Uterus (tissue), 3 donors: ENCODE measurements at regions not wholly inside any gene's neighbourhood (a gene's known extent, or its start where the extent isn't known, plus 50 kb on each side); places are given as distances from the start of the nearest gene placed in this dataset.
"Not testable (repeated sequence)": the region's sequence is repeated elsewhere in the genome, so short reads cannot be mapped to it uniquely, and the experiment has no call there.

Experiments used
- DNase-seq, 2 donors: peaks; one replicate each; pipeline ENCODE4 v3.0.0-alpha.2; 2019 to 2020
- H3K27ac ChIP-seq, 2 donors: fragments of 200-600 bp; sonication (generic); 1 replicate in 1 of 2; 2 replicates in 1 of 2; pipeline ENCODE4 v1.5.1; 2016 to 2018
- H3K27me3 ChIP-seq, 2 donors: fragments of 200-600 bp; sonication (generic); one replicate each; pipeline ENCODE4 v1.5.1; 2018 to 2019; ENCODE audit warnings: control low read depth in 1 of 2
- H3K36me3 ChIP-seq, 2 donors: fragments of 200-600 bp; sonication (generic); one replicate each; pipeline ENCODE4 v1.5.1; 2019; ENCODE audit warnings: control low read depth in 1 of 2
- H3K4me1 ChIP-seq, 2 donors: fragments of 200-600 bp; sonication (generic); one replicate each; pipeline ENCODE4 v1.5.1; 2018 to 2019; ENCODE audit warnings: control low read depth in 1 of 2
- H3K4me3 ChIP-seq, 2 donors: fragments of 200-600 bp; sonication (generic); 1 replicate in 1 of 2; 2 replicates in 1 of 2; pipeline ENCODE4 v1.5.1; 2018 to 2019; ENCODE audit warnings: mild to moderate bottlenecking in 1 of 2
- H3K9me3 ChIP-seq, 2 donors: fragments of 200-600 bp; sonication (generic); one replicate each; pipeline ENCODE4 v1.5.1; 2019; ENCODE audit warnings: control low read depth in 1 of 2
- CTCF ChIP-seq, 4 experiments: fragments of 200-600 bp in 2 of 4; fragments of 450-650 bp in 2 of 4; sonication (generic) in 2 of 4; IDR thresholded peaks; one replicate each; pipeline ENCODE4 v1.5.1; 2016 to 2019; ENCODE audit warnings: antibody characterized with exemption in 4 of 4, mild to moderate bottlenecking in 2 of 4, moderate library complexity in 1 of 4
- POLR2A ChIP-seq, 2 donors: fragments of 450-650 bp; IDR thresholded peaks; one replicate each; pipeline ENCODE4 v1.6.1; 2016; ENCODE audit warnings: antibody characterized with exemption in 2 of 2, mild to moderate bottlenecking in 1 of 2, moderate library complexity in 1 of 2
- intact Hi-C: fragments of 100-400 bp; cut with DNase I; formaldehyde crosslinking; loops from one replicate; pipeline ENCODE4 v1.15.1; 2023; ENCODE audit warnings: low total_unique reads
- donor health status: DM: yes; HTN: yes; CAD: no.

GRCh38 chr5:88647901-88648300 lies 235.1 kb downstream of the MEF2C start:
- intact Hi-C loops, result no loop called here
- no peaks in the 10 kb centered on the region for H3K27me3 ChIP-seq
- TF ChIP-seq CTCF (IDR thresholded peaks at IDR 0.05), result no peak
- H3K36me3 ChIP-seq, result no peaks in the 10 kb centered on the region
- no peak overlapping the region for H3K27ac ChIP-seq
- DNase-seq, result no peak
- no peaks in the 10 kb centered on the region for H3K4me1 ChIP-seq
- H3K4me3 ChIP-seq, result no peak overlapping the region
- H3K9me3 ChIP-seq, result no peaks in the 10 kb centered on the region

GRCh38 chr5:88646866-88647265 lies 236.1 kb downstream of the MEF2C start:
- Histone ChIP-seq H3K36me3 (no peaks in the 10 kb centered on the region), H3K4me1 (no peaks in the 10 kb centered on the region), H3K9me3 (no peaks in the 10 kb centered on the region), H3K27me3 (no peaks in the 10 kb centered on the region), H3K27ac (no peak overlapping the region), H3K4me3 (no peak overlapping the region)
- no peak for DNase-seq
- no peak for TF ChIP-seq POLR2A (IDR thresholded peaks at IDR 0.05)
- intact Hi-C loops, result no loop called here

- Histone ChIP-seq H3K36me3 (no peaks in the 10 kb centered on the region), H3K9me3 (no peaks in the 10 kb centered on the region), H3K27me3 (no peaks in the 10 kb centered on the region), H3K4me3 (no peak overlapping the region), H3K27ac (no peak overlapping the region), H3K4me1 (no peaks in the 10 kb centered on the region)
- no peak for TF ChIP-seq CTCF (IDR thresholded peaks at IDR 0.05)
- TF ChIP-seq POLR2A (IDR thresholded peaks at IDR 0.05), result no peak
- intact Hi-C loops, result no loop called here
- no peak for DNase-seq
Observed at GRCh38 chr5:88644676-88645075, 238.3 kb downstream of the MEF2C start.

GRCh38 chr5:88643315-88643714 lies 239.7 kb downstream of the MEF2C start:
- DNase-seq, result no peak
- TF ChIP-seq CTCF (IDR thresholded peaks at IDR 0.05), result no peak
- intact Hi-C loops, result no loop called here

GRCh38 chr5:88634014-88634413 lies 249.0 kb downstream of the MEF2C start:
- H3K27me3 ChIP-seq, result no peaks in the 10 kb centered on the region
- no peak overlapping the region for H3K4me3 ChIP-seq
- intact Hi-C loops, result no loop called here
- H3K36me3 ChIP-seq, result no peaks in the 10 kb centered on the region
- H3K27ac ChIP-seq, result no peak overlapping the region
- DNase-seq, result no peak
- no peaks in the 10 kb centered on the region for H3K4me1 ChIP-seq
- TF ChIP-seq CTCF (IDR thresholded peaks at IDR 0.05), result no peak
- TF ChIP-seq POLR2A (IDR thresholded peaks at IDR 0.05), result no peak
- no peaks in the 10 kb centered on the region for H3K9me3 ChIP-seq

More at GRCh38 chr5:88643315-88643714, 239.7 kb downstream of the MEF2C start:
- Histone ChIP-seq H3K27ac (no peak overlapping the region), H3K4me3 (no peak overlapping the region), H3K9me3 (no peaks in the 10 kb centered on the region), H3K4me1 (no peaks in the 10 kb centered on the region), H3K36me3 (no peaks in the 10 kb centered on the region), H3K27me3 (no peaks in the 10 kb centered on the region)

GRCh38 chr5:88622890-88623289 lies 260.1 kb downstream of the MEF2C start:
- H3K27me3 ChIP-seq, DNase-seq, intact Hi-C loops: not testable (repeated sequence)

GRCh38 chr5:88615767-88616166 lies 267.2 kb downstream of the MEF2C start:
- H3K4me3 ChIP-seq, DNase-seq, H3K27me3 ChIP-seq, H3K4me1 ChIP-seq, H3K36me3 ChIP-seq, intact Hi-C loops, H3K27ac ChIP-seq, H3K9me3 ChIP-seq: not testable (repeated sequence)

More at GRCh38 chr5:88622890-88623289, 260.1 kb downstream of the MEF2C start:
- not testable (repeated sequence) for H3K9me3 ChIP-seq, H3K36me3 ChIP-seq, H3K4me1 ChIP-seq, H3K27ac ChIP-seq, H3K4me3 ChIP-seq
